Caco-2 (cell line): ENCODE measurements at regions not wholly inside any gene's neighbourhood (a gene's known extent, or its start where the extent isn't known, plus 50 kb on each side); places are given as distances from the start of the nearest gene placed in this dataset.
A peak's percentile ranks its signal among the peaks of the same experiment; 100 is the strongest.

Experiments
- BruUV-seq: library from RNA; stranded (reverse); fragments of 400-500 nt; replicated peaks from 2 replicates; lab custom pipeline; 2021; lab: Mats Ljungman, UMichigan
- CTCF ChIA-PET: fragments of 300-600 bp; sonication (Branson Sonifier 250); formaldehyde crosslinking; loops from one replicate; lab custom pipeline; 2022; ENCODE audit warnings: antibody characterized with exemption; lab: Charles Lee
- POLR2A ChIA-PET: fragments of 300-600 bp; sonication (Branson Sonifier 250); formaldehyde crosslinking; loops from one replicate; lab custom pipeline; 2022; ENCODE audit warnings: antibody characterized with exemption; lab: Charles Lee
- DNase-seq, 2 experiments: peaks; one replicate each; pipeline versions ENCODE4 v3.0.0 to v3.0.0-alpha.2; 2020 to 2022
- H3K27me3 ChIP-seq: replicated peaks from 2 replicates; pipeline ENCODE4 v1.6.0; 2011; ENCODE audit warnings: low read length; ENCODE audit not compliant: control insufficient read depth, insufficient read depth
- H3K36me3 ChIP-seq: 2 replicates; pipeline ENCODE4 v1.5.1; 2011; ENCODE audit warnings: low read length; ENCODE audit not compliant: control insufficient read depth, insufficient read depth
- H3K4me1 ChIP-seq: fragments of 250-450 bp; sonication (Bioruptor Pico); 2 replicates; pipeline ENCODE4 v1.5.1; 2020; ENCODE audit warnings: mild to moderate bottlenecking
- H3K4me3 ChIP-seq: 2 replicates; pipeline ENCODE4 v1.5.1; 2011; ENCODE audit warnings: low read depth, mild to moderate bottlenecking, control low read depth, low read length
- H3K9me3 ChIP-seq: fragments of 250-450 bp; sonication (Bioruptor Pico); 2 replicates; pipeline ENCODE4 v1.5.1; 2020; ENCODE audit warnings: mild to moderate bottlenecking, moderate library complexity
- H3K27ac Mint-ChIP-seq: one replicate; pipeline ENCODE4 v1.8.0; 2022; ENCODE audit warnings: mixed read lengths; ENCODE audit not compliant: unreplicated experiment
- H3K27me3 Mint-ChIP-seq: one replicate; pipeline ENCODE4 v1.8.0; 2022; ENCODE audit warnings: mixed read lengths; ENCODE audit not compliant: insufficient read depth, unreplicated experiment
- H3K36me3 Mint-ChIP-seq: one replicate; pipeline ENCODE4 v1.8.0; 2022; ENCODE audit warnings: mild to moderate bottlenecking, mixed read lengths; ENCODE audit not compliant: insufficient read depth, unreplicated experiment
- H3K4me1 Mint-ChIP-seq: one replicate; pipeline ENCODE4 v1.8.0; 2022; ENCODE audit warnings: low read depth, mixed read lengths; ENCODE audit not compliant: unreplicated experiment
- H3K4me3 Mint-ChIP-seq: one replicate; pipeline ENCODE4 v1.8.0; 2022; ENCODE audit warnings: mild to moderate bottlenecking, moderate library complexity, mixed read lengths; ENCODE audit not compliant: unreplicated experiment
- H3K9me3 Mint-ChIP-seq: one replicate; pipeline ENCODE4 v1.8.0; 2022; ENCODE audit warnings: mixed read lengths; ENCODE audit not compliant: unreplicated experiment
- intact Hi-C: fragments of 100-400 bp; cut with micrococcal nuclease; formaldehyde crosslinking; loops from one replicate; pipeline ENCODE4 v1.10.0; 2022; ENCODE audit not compliant: unreplicated experiment
- TF ChIP-seq, protein P1 (sequence below), 2 experiments: fragments of 200-600 bp in 1 of 2; IDR thresholded peaks; 1 replicate in 1 of 2; 2 replicates in 1 of 2; pipeline versions ENCODE4 v1.5.1 to v1.8.0; 2011 to 2022; ENCODE audit warnings: antibody characterized with exemption in 1 of 2, control low read depth in 1 of 2, inconsistent platforms in 1 of 2, low read depth in 1 of 2, low read length in 1 of 2, mild to moderate bottlenecking in 1 of 2, moderate library complexity in 1 of 2; ENCODE audit not compliant: insufficient read depth in 1 of 2, severe bottlenecking in 1 of 2, unreplicated experiment in 1 of 2

DNA sequence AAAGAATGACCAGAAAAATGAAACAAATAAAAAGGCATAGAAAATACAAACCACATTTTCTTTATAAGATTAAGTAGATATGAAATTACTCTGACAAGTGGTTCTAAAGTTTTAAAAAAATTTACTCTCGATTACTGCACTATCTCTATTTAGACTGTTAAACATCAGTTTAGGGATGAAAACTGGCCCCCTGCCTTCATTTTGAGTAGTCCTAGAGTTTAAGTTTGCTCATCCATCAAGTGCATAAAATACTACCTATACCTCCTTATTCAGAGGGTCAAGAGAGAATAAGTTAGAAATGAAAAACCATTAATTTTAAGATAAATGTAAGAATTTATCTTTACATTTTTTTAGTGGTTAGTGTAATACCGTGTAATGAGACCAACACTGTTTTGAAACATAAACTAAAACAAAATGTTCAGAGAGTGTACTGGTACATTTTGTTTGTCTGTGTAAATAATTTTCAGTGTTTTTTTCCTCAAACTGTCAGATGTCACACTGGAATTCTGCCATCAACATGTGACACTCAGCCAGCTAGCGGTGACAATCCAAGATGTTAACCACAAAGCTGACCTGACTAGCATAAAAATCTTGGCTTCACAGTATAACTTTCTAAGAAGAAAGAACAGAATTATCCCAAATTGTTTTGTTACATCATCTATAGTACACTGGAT, 184.8 kb upstream of the PCDH20 start:
- H3K36me3 Mint-ChIP-seq = no peaks in the 10 kb centered on the region
- intact Hi-C loops = no loop called here
- CTCF ChIA-PET = no interaction called here
- Histone ChIP-seq H3K27me3 (no peaks in the 10 kb centered on the region), H3K9me3 (no peaks in the 10 kb centered on the region), H3K4me1 (no peaks in the 10 kb centered on the region), H3K36me3 (no peaks in the 10 kb centered on the region), H3K4me3 (no peak overlapping the region)
- H3K4me3 Mint-ChIP-seq = no peak overlapping the region
- TF ChIP-seq, protein P1, sequence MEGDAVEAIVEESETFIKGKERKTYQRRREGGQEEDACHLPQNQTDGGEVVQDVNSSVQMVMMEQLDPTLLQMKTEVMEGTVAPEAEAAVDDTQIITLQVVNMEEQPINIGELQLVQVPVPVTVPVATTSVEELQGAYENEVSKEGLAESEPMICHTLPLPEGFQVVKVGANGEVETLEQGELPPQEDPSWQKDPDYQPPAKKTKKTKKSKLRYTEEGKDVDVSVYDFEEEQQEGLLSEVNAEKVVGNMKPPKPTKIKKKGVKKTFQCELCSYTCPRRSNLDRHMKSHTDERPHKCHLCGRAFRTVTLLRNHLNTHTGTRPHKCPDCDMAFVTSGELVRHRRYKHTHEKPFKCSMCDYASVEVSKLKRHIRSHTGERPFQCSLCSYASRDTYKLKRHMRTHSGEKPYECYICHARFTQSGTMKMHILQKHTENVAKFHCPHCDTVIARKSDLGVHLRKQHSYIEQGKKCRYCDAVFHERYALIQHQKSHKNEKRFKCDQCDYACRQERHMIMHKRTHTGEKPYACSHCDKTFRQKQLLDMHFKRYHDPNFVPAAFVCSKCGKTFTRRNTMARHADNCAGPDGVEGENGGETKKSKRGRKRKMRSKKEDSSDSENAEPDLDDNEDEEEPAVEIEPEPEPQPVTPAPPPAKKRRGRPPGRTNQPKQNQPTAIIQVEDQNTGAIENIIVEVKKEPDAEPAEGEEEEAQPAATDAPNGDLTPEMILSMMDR (IDR thresholded peaks at IDR 0.05; ENCODE audit: insufficient read depth in 1 of 2, low read depth in 1 of 2, low read length in 1 of 2, severe bottlenecking in 1 of 2, unreplicated experiment in 1 of 2) = no peak
- no TSS peak for BruUV-seq
- H3K27me3 Mint-ChIP-seq = no peaks in the 10 kb centered on the region
- H3K9me3 Mint-ChIP-seq = no peaks in the 10 kb centered on the region
- POLR2A ChIA-PET = no interaction called here
- no peak for DNase-seq
- H3K27ac Mint-ChIP-seq = no peak overlapping the region
- no peaks in the 10 kb centered on the region for H3K4me1 Mint-ChIP-seq

DNA sequence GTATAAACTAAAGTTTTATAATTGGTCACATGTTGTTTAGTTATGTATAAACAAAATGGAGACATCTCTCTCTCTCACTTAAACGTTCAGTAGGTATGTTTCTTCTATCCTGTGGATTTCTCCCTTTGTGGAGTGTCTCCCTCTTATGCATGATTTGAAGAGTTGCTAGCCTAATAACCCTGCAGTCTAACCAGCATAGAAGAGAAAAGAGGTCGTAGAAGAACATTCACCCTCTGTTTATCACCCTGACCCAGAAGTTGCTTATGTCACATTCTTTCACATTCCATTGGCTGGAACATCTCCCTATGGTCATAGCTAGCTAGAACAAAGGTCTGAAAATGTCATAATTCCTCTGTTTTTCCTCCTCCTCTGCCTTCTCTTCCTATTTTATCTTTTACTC, 176.8 kb upstream of the PCDH20 start:
- H3K27me3 Mint-ChIP-seq = no peaks in the 10 kb centered on the region
- intact Hi-C loops = no loop called here

DNA sequence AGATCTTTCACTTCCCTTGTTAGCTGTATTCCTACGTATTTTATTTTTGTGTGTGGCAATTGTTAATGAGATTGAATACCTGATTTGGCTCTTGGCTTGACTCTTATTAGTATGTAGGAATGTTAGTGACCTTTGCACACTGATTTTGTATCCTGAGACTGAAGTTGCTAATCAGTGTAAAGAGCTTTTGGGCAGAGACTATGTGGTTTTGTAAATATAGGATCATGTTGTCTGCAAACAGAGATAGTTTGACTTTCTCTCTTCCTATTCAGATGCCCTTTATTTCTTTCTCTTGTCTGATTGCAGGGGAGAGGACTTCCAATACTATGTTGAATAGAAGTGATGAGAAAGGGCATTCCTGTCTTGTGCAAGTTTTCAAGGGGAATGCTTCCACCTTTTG, 160.3 kb upstream of the PCDH20 start:
- CTCF ChIA-PET = no interaction called here
- H3K4me3 Mint-ChIP-seq = no peak overlapping the region
- no TSS peak for BruUV-seq

More for the DNA sequence above, 176.8 kb upstream of the PCDH20 start:
- H3K9me3 Mint-ChIP-seq = no peaks in the 10 kb centered on the region
- no TSS peak for BruUV-seq
- peaks cover 6% of the 10 kb centered on the region for H3K4me1 Mint-ChIP-seq
- POLR2A ChIA-PET = no interaction called here
- DNase-seq = no peak
- no peaks in the 10 kb centered on the region for H3K36me3 Mint-ChIP-seq
- Histone ChIP-seq H3K27me3 (no peaks in the 10 kb centered on the region), H3K4me1 (no peaks in the 10 kb centered on the region), H3K36me3 (no peaks in the 10 kb centered on the region), H3K9me3 (no peaks in the 10 kb centered on the region), H3K4me3 (no peak overlapping the region)
- no peak overlapping the region for H3K4me3 Mint-ChIP-seq
- CTCF ChIA-PET = no interaction called here
- H3K27ac Mint-ChIP-seq = no peak overlapping the region
- TF ChIP-seq, protein P1 (IDR thresholded peaks at IDR 0.05; ENCODE audit: insufficient read depth in 1 of 2, low read depth in 1 of 2, low read length in 1 of 2, severe bottlenecking in 1 of 2, unreplicated experiment in 1 of 2) = no peak

More for the DNA sequence above, 160.3 kb upstream of the PCDH20 start:
- no peaks in the 10 kb centered on the region for H3K36me3 ChIP-seq
- no peaks in the 10 kb centered on the region for H3K9me3 ChIP-seq
- no peak overlapping the region for H3K4me3 ChIP-seq
- intact Hi-C loops = loop anchor here (5.0 kb wide), 2 partner anchors 164 to 289 kb away; no protein-coding TSS in a partner anchor
- peaks cover 11% of the 10 kb centered on the region for H3K4me1 Mint-ChIP-seq
- DNase-seq = peak in 1 of 2 experiments; percentile 7
- peaks cover 13% of the 10 kb centered on the region for H3K4me1 ChIP-seq
- H3K9me3 Mint-ChIP-seq = no peaks in the 10 kb centered on the region
- POLR2A ChIA-PET = no interaction called here
- H3K27ac Mint-ChIP-seq = no peak overlapping the region
- no peaks in the 10 kb centered on the region for H3K27me3 ChIP-seq
- no peaks in the 10 kb centered on the region for H3K27me3 Mint-ChIP-seq
- H3K36me3 Mint-ChIP-seq = no peaks in the 10 kb centered on the region
- TF ChIP-seq, protein P1 (IDR thresholded peaks at IDR 0.05; ENCODE audit: insufficient read depth in 1 of 2, low read depth in 1 of 2, low read length in 1 of 2, severe bottlenecking in 1 of 2, unreplicated experiment in 1 of 2) = no peak
